ENCODE measurements at regions not wholly inside any gene's neighbourhood (a gene's known extent, or its start where the extent isn't known, plus 50 kb on each side); places are given as distances from the start of the nearest gene placed in this dataset.
"Not testable (repeated sequence)": the region's sequence is repeated elsewhere in the genome, so short reads cannot be mapped to it uniquely, and the experiment has no call there.

- no peak for DNase-seq
Measured at GRCh38 chr1:88454781-88455180, 229.3 kb upstream of the PKN2 start.

- DNase-seq: no peak
Measured at GRCh38 chr1:88455621-88456256, 228.3 kb upstream of the PKN2 start.

GRCh38 chr1:88457197-88457596 is 226.9 kb upstream of the PKN2 start:
- no peak for DNase-seq

- no peak for DNase-seq
Measured at GRCh38 chr1:88461007-88461406, 223.1 kb upstream of the PKN2 start.

- DNase-seq: no peak
Measured at GRCh38 chr1:88462096-88462487, 222.0 kb upstream of the PKN2 start.

- peak; percentile 75 for DNase-seq
Measured at GRCh38 chr1:88462488-88463261, 221.4 kb upstream of the PKN2 start.

- no peak for DNase-seq
Measured at GRCh38 chr1:88463401-88463985, 220.6 kb upstream of the PKN2 start.

- DNase-seq: no peak
Measured at GRCh38 chr1:88466011-88466410, 218.1 kb upstream of the PKN2 start.

- peak; percentile 59 for DNase-seq
Measured at GRCh38 chr1:88466899-88467580, 217.0 kb upstream of the PKN2 start.

- DNase-seq: no peak
Measured at GRCh38 chr1:88472298-88472697, 211.8 kb upstream of the PKN2 start.

GRCh38 chr1:88472714-88473113 is 211.4 kb upstream of the PKN2 start:
- DNase-seq: no peak

- DNase-seq: no peak
Measured at GRCh38 chr1:88474555-88475304, 209.3 kb upstream of the PKN2 start.

- DNase-seq: no peak
Measured at GRCh38 chr1:88484881-88485280, 199.2 kb upstream of the PKN2 start.

GRCh38 chr1:88488237-88488636 is 195.8 kb upstream of the PKN2 start:
- DNase-seq: no peak

GRCh38 chr1:88490676-88491075 is 193.4 kb upstream of the PKN2 start:
- DNase-seq: no peak

- DNase-seq: no peak
Measured at GRCh38 chr1:88499671-88500070, 184.4 kb upstream of the PKN2 start.

GRCh38 chr1:88502886-88503285 is 181.2 kb upstream of the PKN2 start:
- DNase-seq: no peak

GRCh38 chr1:88503646-88504045 is 180.4 kb upstream of the PKN2 start:
- DNase-seq: no peak

GRCh38 chr1:88504601-88505000 is 179.5 kb upstream of the PKN2 start:
- no peak for DNase-seq

GRCh38 chr1:88509379-88509778 is 174.7 kb upstream of the PKN2 start:
- no peak for DNase-seq

- DNase-seq: no peak
Measured at GRCh38 chr1:88514544-88515060, 169.5 kb upstream of the PKN2 start.

GRCh38 chr1:88517499-88517898 is 166.6 kb upstream of the PKN2 start:
- DNase-seq: not testable (repeated sequence)

- DNase-seq: no peak
Measured at GRCh38 chr1:88519156-88519555, 164.9 kb upstream of the PKN2 start.
